Central memory CD4-positive, alpha-beta T cell (primary cell): ENCODE measurements at regions not wholly inside any gene's neighbourhood (a gene's known extent, or its start where the extent isn't known, plus 50 kb on each side); places are given as distances from the start of the nearest gene placed in this dataset.
"Not testable (repeated sequence)": the region's sequence is repeated elsewhere in the genome, so short reads cannot be mapped to it uniquely, and the experiment has no call there.

Source experiments
- DNase-seq: peaks from one replicate; pipeline ENCODE4 v3.0.0; 2022

GRCh38 chr4:9704551-9705332 lies 76.7 kb upstream of the DRD5 start:
- DNase-seq = no peak

- DNase-seq = not testable (repeated sequence)
Measured at GRCh38 chr4:9707281-9707680, 74.2 kb upstream of the DRD5 start.

- DNase-seq = not testable (repeated sequence)
Measured at GRCh38 chr4:9707936-9708335, 73.5 kb upstream of the DRD5 start.

GRCh38 chr4:9709724-9710123 lies 71.7 kb upstream of the DRD5 start:
- DNase-seq = no peak

- DNase-seq = not testable (repeated sequence)
Measured at GRCh38 chr4:9715271-9715670, 66.2 kb upstream of the DRD5 start.

- DNase-seq = no peak
Measured at GRCh38 chr4:9716093-9716492, 65.3 kb upstream of the DRD5 start.

- not testable (repeated sequence) for DNase-seq
Measured at GRCh38 chr4:9718246-9718939, 63.0 kb upstream of the DRD5 start.

- not testable (repeated sequence) for DNase-seq
Measured at GRCh38 chr4:9722131-9722530, 59.3 kb upstream of the DRD5 start.
